H1 (cell line): ENCODE measurements at regions not wholly inside any gene's neighbourhood (a gene's known extent, or its start where the extent isn't known, plus 50 kb on each side); places are given as distances from the start of the nearest gene placed in this dataset.

Experiments
- CTCF ChIA-PET: fragments of 300-600 bp; sonication (Branson Sonifier 250); formaldehyde crosslinking; loops from one replicate; lab custom pipeline; 2021; ENCODE audit not compliant: partially characterized antibody; lab: Charles Lee
- POLR2A ChIA-PET: fragments of 300-600 bp; sonication (Branson Sonifier 250); formaldehyde crosslinking; loops from one replicate; lab custom pipeline; 2021; ENCODE audit warnings: inconsistent platforms; ENCODE audit not compliant: partially characterized antibody; lab: Charles Lee
- DNase-seq, 2 experiments: peaks; one replicate each; pipeline versions ENCODE4 v3.0.0 to v3.0.0-alpha.2; 2010 to 2022; ENCODE audit warnings: low spot score in 2 of 2, low read depth in 1 of 2, mixed read lengths in 1 of 2
- FAIRE-seq: peaks from 2 replicates; lab custom pipeline; 2011; peaks lifted over from hg19 to GRCh38; lab: Jason Lieb, UNC
- H2AFZ ChIP-seq: 2 replicates; pipeline ENCODE4 v1.8.1; 2012; ENCODE audit warnings: low read length, inconsistent platforms
- H2AK5ac ChIP-seq: 2 replicates; pipeline ENCODE4 v1.6.1; 2013; ENCODE audit warnings: low read depth, low read length
- H2BK120ac ChIP-seq: replicated peaks from 2 replicates; pipeline ENCODE3; 2013; ENCODE audit warnings: low read depth, low read length, inconsistent platforms
- H2BK12ac ChIP-seq: 2 replicates; pipeline ENCODE4 v1.6.1; 2013; ENCODE audit warnings: low read depth, low read length
- H2BK15ac ChIP-seq: 2 replicates; pipeline ENCODE4 v1.6.1; 2013; ENCODE audit warnings: low read length
- H2BK20ac ChIP-seq: 2 replicates; pipeline ENCODE4 v1.6.1; 2013; ENCODE audit warnings: low read length
- H2BK5ac ChIP-seq: 2 replicates; pipeline ENCODE4 v1.6.1; 2013; ENCODE audit warnings: low read depth, low read length
- H3K14ac ChIP-seq: 2 replicates; pipeline ENCODE4 v1.6.1; 2013; ENCODE audit warnings: inconsistent platforms; ENCODE audit not compliant: insufficient read length
- H3K18ac ChIP-seq: 2 replicates; pipeline ENCODE4 v1.6.1; 2013; ENCODE audit warnings: low read length; ENCODE audit errors: extremely low read depth
- H3K23ac ChIP-seq: 2 replicates; pipeline ENCODE4 v1.6.1; 2013; ENCODE audit warnings: inconsistent platforms; ENCODE audit not compliant: insufficient read length
- H3K23me2 ChIP-seq: 2 replicates; pipeline ENCODE4 v1.6.1; 2013; ENCODE audit warnings: low read depth, low read length
- H3K27ac ChIP-seq: 2 replicates; pipeline ENCODE4 v1.6.1; 2011; ENCODE audit warnings: low read depth, low read length, inconsistent platforms
- H3K27me3 ChIP-seq, 4 experiments: replicated peaks in 1 of 4; 1 replicate in 1 of 4; 2 replicates in 3 of 4; pipeline versions ENCODE4 v1.6.1 to v1.8.1; 2011 to 2013; ENCODE audit warnings: low read length in 3 of 4, mild to moderate bottlenecking in 3 of 4, inconsistent platforms in 2 of 4, mixed read lengths in 2 of 4, moderate library complexity in 1 of 4; ENCODE audit not compliant: control insufficient read depth in 3 of 4, insufficient read depth in 3 of 4; ENCODE audit errors: extremely low read depth in 1 of 4
- H3K36me3 ChIP-seq, 4 experiments: 2 replicates each; pipeline versions ENCODE4 v1.6.1 to v1.8.1; 2011 to 2013; ENCODE audit warnings: mild to moderate bottlenecking in 4 of 4, low read length in 3 of 4, moderate library complexity in 2 of 4, control low read depth in 1 of 4, inconsistent platforms in 1 of 4; ENCODE audit not compliant: insufficient read depth in 4 of 4, control insufficient read depth in 2 of 4
- H3K4ac ChIP-seq: replicated peaks from 2 replicates; pipeline ENCODE3; 2013; ENCODE audit warnings: low read length, low read depth, mixed read lengths, inconsistent platforms; ENCODE audit not compliant: insufficient read length
- H3K4me1 ChIP-seq, 4 experiments: replicated peaks in 1 of 4; 1 replicate in 1 of 4; 2 replicates in 3 of 4; pipeline versions ENCODE4 v1.6.1 to v1.8.1; 2011 to 2013; ENCODE audit warnings: low read length in 3 of 4, inconsistent platforms in 2 of 4, mixed read lengths in 1 of 4; ENCODE audit not compliant: insufficient read depth in 4 of 4, control insufficient read depth in 3 of 4
- H3K4me2 ChIP-seq, 2 experiments: 2 replicates each; pipeline versions ENCODE4 v1.6.1 to v1.8.1; 2011 to 2013; ENCODE audit warnings: low read depth in 2 of 2, low read length in 2 of 2, control low read depth in 1 of 2, inconsistent platforms in 1 of 2, mild to moderate bottlenecking in 1 of 2; ENCODE audit not compliant: insufficient read depth in 1 of 2
- H3K4me3 ChIP-seq, 4 experiments: fragments of 200-600, 300-600 bp in 1 of 4; sonication (generic), shearing (Covaris generic), sonication (Bioruptor Twin) in 1 of 4; 2 replicates each; pipeline versions ENCODE4 v1.5.1 to v1.8.1; 2011 to 2016; ENCODE audit warnings: low read length in 4 of 4, low read depth in 3 of 4, control low read depth in 2 of 4, inconsistent platforms in 2 of 4, mild to moderate bottlenecking in 2 of 4, mixed read lengths in 1 of 4, moderate library complexity in 1 of 4; ENCODE audit not compliant: insufficient read depth in 2 of 4; ENCODE audit errors: extremely low read depth in 1 of 4
- H3K56ac ChIP-seq: replicated peaks from 2 replicates; pipeline ENCODE3; 2013; ENCODE audit warnings: low read depth, mild to moderate bottlenecking, mixed read lengths, low read length, inconsistent platforms; ENCODE audit not compliant: insufficient read length
- H3K79me1 ChIP-seq: 2 replicates; pipeline ENCODE4 v1.6.1; 2013; ENCODE audit warnings: low read depth, low read length, control low read depth
- H3K79me2 ChIP-seq, 2 experiments: 2 replicates each; pipeline versions ENCODE4 v1.6.1 to v1.8.1; 2012 to 2013; ENCODE audit warnings: low read length in 2 of 2, mild to moderate bottlenecking in 2 of 2, inconsistent platforms in 1 of 2; ENCODE audit not compliant: insufficient read depth in 2 of 2, control insufficient read depth in 1 of 2
- H3K9ac ChIP-seq, 4 experiments: replicated peaks in 1 of 4; 1 replicate in 1 of 4; 2 replicates in 3 of 4; pipeline versions ENCODE4 v1.6.1 to v1.8.1; 2011 to 2013; ENCODE audit warnings: low read depth in 3 of 4, low read length in 3 of 4, control low read depth in 2 of 4, mild to moderate bottlenecking in 2 of 4, moderate library complexity in 2 of 4, inconsistent platforms in 1 of 4; ENCODE audit errors: extremely low read depth in 1 of 4
- H3K9me3 ChIP-seq, 2 experiments: 2 replicates each; pipeline versions ENCODE4 v1.6.1 to v1.8.1; 2012 to 2013; ENCODE audit warnings: mild to moderate bottlenecking in 2 of 2, moderate library complexity in 2 of 2, control low read depth in 1 of 2, inconsistent platforms in 1 of 2, low read depth in 1 of 2, low read length in 1 of 2, mixed read lengths in 1 of 2; ENCODE audit not compliant: insufficient read depth in 2 of 2
- H4K20me1 ChIP-seq, 2 experiments: replicated peaks in 1 of 2; 2 replicates each; pipeline versions ENCODE3 to v1.8.1; 2011 to 2013; ENCODE audit warnings: inconsistent platforms in 2 of 2, low read length in 2 of 2, mild to moderate bottlenecking in 1 of 2; ENCODE audit not compliant: insufficient read depth in 2 of 2, control insufficient read depth in 1 of 2
- H4K5ac ChIP-seq: 2 replicates; pipeline ENCODE4 v1.6.1; 2013; ENCODE audit warnings: low read length, low read depth, mixed read lengths, inconsistent platforms; ENCODE audit not compliant: insufficient read length
- H4K8ac ChIP-seq: 2 replicates; pipeline ENCODE4 v1.8.0; 2013; ENCODE audit warnings: mild to moderate bottlenecking, moderate library complexity, low read length, inconsistent platforms; ENCODE audit not compliant: insufficient read depth; ENCODE audit errors: extremely low read depth
- H4K91ac ChIP-seq: replicated peaks from 2 replicates; pipeline ENCODE3; 2013; ENCODE audit warnings: low read length, mixed read lengths, inconsistent platforms; ENCODE audit not compliant: insufficient read length
- NANOG ChIP-seq: IDR thresholded peaks from 2 replicates; pipeline ENCODE4 v1.6.1; 2011; ENCODE audit warnings: low read length, low read depth, mild to moderate bottlenecking, inconsistent platforms; ENCODE audit not compliant: insufficient read depth, poor library complexity, severe bottlenecking
- RAD21 ChIP-seq, 2 experiments: IDR thresholded peaks in 1 of 2; conservative IDR thresholded peaks in 1 of 2; 2 replicates each; pipeline ENCODE4 v1.6.1; 2011; ENCODE audit warnings: low read depth in 2 of 2, low read length in 2 of 2, improper control_type of control experiment in 1 of 2, inconsistent platforms in 1 of 2, mild to moderate bottlenecking in 1 of 2, moderate library complexity in 1 of 2
- TEAD4 ChIP-seq: IDR thresholded peaks from 2 replicates; pipeline ENCODE4 v1.6.1; 2012; ENCODE audit warnings: low read depth, low read length, inconsistent platforms, mixed read lengths
- WGBS, 2 experiments: shearing (Covaris generic) in 1 of 2; methylation state at CpG; one replicate each; pipeline versions ENCODE4 v1.1.6 to v1.1.7; 2013 to 2015; ENCODE audit warnings: low lambda C conversion rate in 2 of 2, mixed read lengths in 2 of 2, inconsistent platforms in 1 of 2, low coverage in 1 of 2, missing lambda C conversion rate in 1 of 2; ENCODE audit not compliant: insufficient replicate concordance in 2 of 2, insufficient coverage in 1 of 2, insufficient read length in 1 of 2; ENCODE audit errors: extremely low coverage in 1 of 2, missing lambda C conversion rate in 1 of 2; 5-methylcytosine and 5-hydroxymethylcytosine counted together

DNA sequence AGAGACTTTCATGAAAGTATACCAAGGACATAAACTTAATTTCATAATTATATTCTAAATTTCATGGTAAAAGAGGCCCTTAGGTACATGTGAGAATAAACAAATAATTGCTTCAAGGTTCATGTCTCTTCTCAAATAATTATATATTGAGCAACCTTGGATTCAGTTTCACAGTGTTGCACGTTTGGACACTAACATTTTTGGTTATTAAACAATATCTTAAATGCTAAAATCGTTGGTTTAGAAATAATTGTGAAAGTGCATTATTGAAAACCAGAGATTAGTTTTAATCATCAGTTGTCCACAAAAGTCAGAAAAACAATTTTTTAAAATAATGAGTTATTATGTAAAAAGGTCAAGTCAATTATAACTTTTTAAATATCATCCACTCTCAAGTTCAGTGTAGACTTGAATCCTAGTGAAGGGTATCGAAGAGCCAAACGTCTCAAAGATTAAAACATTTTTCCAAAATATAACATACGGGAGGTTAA lies 227.1 kb upstream of the DEFB112 start:
- Histone ChIP-seq H2AK5ac (no peak overlapping the region), H3K4me2 (no peak overlapping the region), H4K5ac (no peak overlapping the region), H3K56ac (no peak overlapping the region), H3K23me2 (no peaks in the 10 kb centered on the region), H2BK5ac (no peak overlapping the region), H3K4ac (no peak overlapping the region), H3K79me1 (no peaks in the 10 kb centered on the region), H2AFZ (no peak overlapping the region), H3K9ac (no peak overlapping the region), H2BK15ac (no peak overlapping the region), H3K27me3 (no peaks in the 10 kb centered on the region), H2BK12ac (no peak overlapping the region), H4K91ac (no peak overlapping the region), H3K9me3 (no peaks in the 10 kb centered on the region), H3K4me1 (no peaks in the 10 kb centered on the region; a peak in 1 of 7 replicates), H3K23ac (no peak overlapping the region), H2BK120ac (no peak overlapping the region), H3K36me3 (no peaks in the 10 kb centered on the region), H4K8ac (no peak overlapping the region), H3K79me2 (no peaks in the 10 kb centered on the region), H4K20me1 (no peaks in the 10 kb centered on the region), H2BK20ac (no peak overlapping the region), H3K27ac (no peak overlapping the region), H3K14ac (no peak overlapping the region), H3K18ac (no peak overlapping the region), H3K4me3 (no peak overlapping the region)
- CTCF ChIA-PET, result interaction anchor here (1.2 to 2.2 kb wide), 3 partner anchors 12 to 324 kb away, joined by 3 to 13 read pairs (median 4); no protein-coding TSS in a partner anchor
- no peak for TF ChIP-seq NANOG
- no peak for TF ChIP-seq RAD21 (IDR thresholded peaks at IDR 0.05 in 1 of 2, conservative IDR thresholded peaks at IDR 0.05 in 1 of 2; ENCODE audit: low read depth in 2 of 2, low read length in 2 of 2)
- TF ChIP-seq TEAD4, result no peak
- no peak for DNase-seq
- FAIRE-seq, result no peak
- POLR2A ChIA-PET, result no interaction called here
- WGBS, 2 experiments, result 90% methylated on average over 5 of the region's 5 CpGs; no CpG with 5 or more reads in 1 of the 2 experiments
